ENCODE measurements at regions not wholly inside any gene's neighbourhood (a gene's known extent, or its start where the extent isn't known, plus 50 kb on each side); places are given as distances from the start of the nearest gene placed in this dataset.

GRCh38 chr7:153021542-153021941, 262.0 kb downstream of the ACTR3B start:
- H3K27ac ChIP-seq (ENCODE audit: low read depth, low read length), result no peak overlapping the region
- no peaks in the 10 kb centered on the region for H3K36me3 ChIP-seq (ENCODE audit: control insufficient read depth in 5 of 5, insufficient read depth in 5 of 5, low read length in 5 of 5)
- H3K4me3 ChIP-seq (ENCODE audit: low read depth in 1 of 5, low read length in 5 of 5), result no peak overlapping the region

DNA sequence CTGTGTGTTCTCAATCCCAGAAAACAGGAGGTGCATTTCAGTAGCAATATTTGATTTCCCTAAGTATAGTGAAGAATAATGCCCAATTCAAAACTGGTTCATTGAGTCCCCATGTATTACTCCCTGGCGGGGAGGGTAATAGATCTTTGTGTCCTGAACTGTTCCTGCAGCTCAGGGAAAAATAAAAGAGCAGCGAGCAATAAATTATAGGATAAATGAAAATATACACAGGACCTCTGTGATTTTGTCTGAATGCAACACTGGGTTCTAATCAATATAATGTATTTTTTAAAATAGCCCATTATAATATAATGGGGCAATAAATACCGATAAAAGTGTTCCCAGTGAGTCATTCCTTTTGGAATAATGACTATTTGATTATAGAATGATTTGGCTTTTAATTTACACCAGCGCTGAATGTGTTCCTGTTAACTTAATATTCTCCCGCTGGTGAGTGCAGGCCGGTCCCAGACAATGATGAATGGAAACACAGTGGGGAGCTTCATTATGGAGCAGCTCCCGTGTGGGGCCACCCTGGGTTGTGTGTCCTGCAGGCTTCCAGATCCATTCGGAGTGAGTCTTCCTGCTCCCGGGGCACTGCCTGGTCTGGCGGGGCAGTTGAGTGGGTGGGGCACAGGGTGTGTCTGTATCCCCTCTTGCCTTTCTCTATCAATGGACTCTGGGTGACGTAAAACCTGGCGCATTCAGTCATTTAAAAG, 263.1 kb downstream of the ACTR3B start:
- H3K9me3 ChIP-seq (ENCODE audit: control insufficient read depth in 5 of 5, low read length in 5 of 5), result peaks cover 0 to 4% (median 0%) of the 10 kb centered on the region in 5 donors
- H3K4me3 ChIP-seq (ENCODE audit: low read depth in 1 of 5, low read length in 5 of 5), result no peak overlapping the region
- no peak overlapping the region for H3K27ac ChIP-seq (ENCODE audit: low read depth, low read length)
- no peaks in the 10 kb centered on the region for H3K27me3 ChIP-seq (ENCODE audit: control insufficient read depth in 5 of 5, insufficient read depth in 4 of 5, low read length in 5 of 5)
- no peaks in the 10 kb centered on the region for H3K4me1 ChIP-seq (ENCODE audit: control insufficient read depth in 5 of 5, insufficient read depth in 5 of 5, low read length in 5 of 5)
- no peaks in the 10 kb centered on the region for H3K36me3 ChIP-seq (ENCODE audit: control insufficient read depth in 5 of 5, insufficient read depth in 5 of 5, low read length in 5 of 5)
- H3K9ac ChIP-seq (ENCODE audit: low read length in 5 of 5), result no peak overlapping the region

More at GRCh38 chr7:153021542-153021941, 262.0 kb downstream of the ACTR3B start:
- Histone ChIP-seq H3K9me3 (ENCODE audit: control insufficient read depth in 5 of 5, low read length in 5 of 5) (peaks cover 0 to 4% (median 0%) of the 10 kb centered on the region in 5 donors), H3K27me3 (ENCODE audit: control insufficient read depth in 5 of 5, insufficient read depth in 4 of 5, low read length in 5 of 5) (no peaks in the 10 kb centered on the region), H3K9ac (ENCODE audit: low read length in 5 of 5) (no peak overlapping the region), H3K4me1 (ENCODE audit: control insufficient read depth in 5 of 5, insufficient read depth in 5 of 5, low read length in 5 of 5) (no peaks in the 10 kb centered on the region)

DNA sequence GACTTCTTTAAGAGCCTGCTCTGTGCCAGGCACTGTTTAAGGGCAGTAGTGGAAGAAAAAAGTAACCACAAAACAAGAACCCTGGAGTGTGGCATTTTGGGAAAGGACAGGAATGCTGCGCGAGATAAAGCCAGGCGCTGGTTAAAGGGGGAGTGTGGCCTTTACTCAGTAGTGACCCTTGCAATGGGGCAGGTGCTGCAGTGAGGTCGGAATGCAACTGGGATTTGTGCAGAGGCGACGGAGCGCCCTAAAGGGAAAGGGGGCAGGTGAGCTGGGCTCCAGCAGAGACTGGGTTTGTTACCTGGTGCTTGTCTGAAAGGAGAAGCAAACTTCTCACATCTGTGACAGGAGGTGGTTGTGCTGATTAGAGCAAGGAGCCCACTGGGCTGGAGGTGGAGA, 263.6 kb downstream of the ACTR3B start:
- peaks cover 0 to 4% (median 0%) of the 10 kb centered on the region in 5 donors for H3K9me3 ChIP-seq (ENCODE audit: control insufficient read depth in 5 of 5, low read length in 5 of 5)
- H3K27me3 ChIP-seq (ENCODE audit: control insufficient read depth in 5 of 5, insufficient read depth in 4 of 5, low read length in 5 of 5), result no peaks in the 10 kb centered on the region
- H3K9ac ChIP-seq (ENCODE audit: low read length in 5 of 5), result no peak overlapping the region
- no peaks in the 10 kb centered on the region for H3K4me1 ChIP-seq (ENCODE audit: control insufficient read depth in 5 of 5, insufficient read depth in 5 of 5, low read length in 5 of 5)
- H3K36me3 ChIP-seq (ENCODE audit: control insufficient read depth in 5 of 5, insufficient read depth in 5 of 5, low read length in 5 of 5), result no peaks in the 10 kb centered on the region
- no peak overlapping the region for H3K27ac ChIP-seq (ENCODE audit: low read depth, low read length)
- H3K4me3 ChIP-seq (ENCODE audit: low read depth in 1 of 5, low read length in 5 of 5), result no peak overlapping the region

DNA sequence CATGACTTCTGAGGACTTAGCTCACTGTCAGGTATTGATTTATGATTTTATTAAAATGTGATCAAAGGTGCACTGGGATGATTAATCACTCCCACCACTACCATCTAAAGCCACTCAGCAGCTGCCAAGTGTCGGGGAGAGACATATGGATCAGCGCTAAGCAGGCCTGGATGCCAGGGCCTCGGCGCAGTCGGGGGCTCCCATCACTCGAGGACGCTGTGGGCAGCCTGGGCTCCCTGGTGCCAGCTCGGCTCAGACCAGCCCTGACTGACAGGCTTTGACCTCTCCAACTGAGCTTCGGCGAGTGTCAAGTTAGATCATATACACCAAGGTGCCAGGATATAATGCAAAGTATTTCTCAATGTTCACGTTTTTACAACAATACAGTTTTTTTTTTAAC, 267.7 kb downstream of the ACTR3B start:
- no peaks in the 10 kb centered on the region for H3K9me3 ChIP-seq (ENCODE audit: control insufficient read depth in 5 of 5, low read length in 5 of 5)
- H3K9ac ChIP-seq (ENCODE audit: low read length in 5 of 5), result no peak overlapping the region
- H3K27me3 ChIP-seq (ENCODE audit: control insufficient read depth in 5 of 5, insufficient read depth in 4 of 5, low read length in 5 of 5), result no peaks in the 10 kb centered on the region
- no peak overlapping the region for H3K4me3 ChIP-seq (ENCODE audit: low read depth in 1 of 5, low read length in 5 of 5)
- no peaks in the 10 kb centered on the region for H3K4me1 ChIP-seq (ENCODE audit: control insufficient read depth in 5 of 5, insufficient read depth in 5 of 5, low read length in 5 of 5)
- H3K36me3 ChIP-seq (ENCODE audit: control insufficient read depth in 5 of 5, insufficient read depth in 5 of 5, low read length in 5 of 5), result no peaks in the 10 kb centered on the region
- H3K27ac ChIP-seq (ENCODE audit: low read depth, low read length), result no peak overlapping the region

DNA sequence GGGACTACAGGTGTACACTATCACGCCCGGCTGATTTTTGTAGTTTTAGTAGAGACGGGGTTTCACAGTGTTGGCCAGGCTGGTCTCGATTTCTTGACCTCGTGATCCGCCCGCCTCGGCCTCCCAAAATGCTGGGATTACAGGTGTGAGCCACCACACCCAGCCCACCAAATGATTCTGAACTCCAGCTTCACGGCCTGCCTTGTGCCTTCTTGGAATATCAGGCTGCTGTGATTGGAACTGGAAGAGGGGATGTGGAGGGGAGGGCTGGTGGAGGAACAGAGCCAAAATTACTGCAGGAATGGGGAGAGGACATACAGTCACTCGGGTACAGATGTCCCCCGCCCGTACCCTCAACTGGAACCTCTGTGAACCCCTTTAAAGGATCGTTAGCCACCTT, 268.4 kb downstream of the ACTR3B start:
- H3K9ac ChIP-seq (ENCODE audit: low read length in 5 of 5), result no peak overlapping the region
- no peak overlapping the region for H3K4me3 ChIP-seq (ENCODE audit: low read depth in 1 of 5, low read length in 5 of 5)
- no peak overlapping the region for H3K27ac ChIP-seq (ENCODE audit: low read depth, low read length)
- H3K36me3 ChIP-seq (ENCODE audit: control insufficient read depth in 5 of 5, insufficient read depth in 5 of 5, low read length in 5 of 5), result no peaks in the 10 kb centered on the region
- no peaks in the 10 kb centered on the region for H3K9me3 ChIP-seq (ENCODE audit: control insufficient read depth in 5 of 5, low read length in 5 of 5)
- no peaks in the 10 kb centered on the region for H3K27me3 ChIP-seq (ENCODE audit: control insufficient read depth in 5 of 5, insufficient read depth in 4 of 5, low read length in 5 of 5)
- no peaks in the 10 kb centered on the region for H3K4me1 ChIP-seq (ENCODE audit: control insufficient read depth in 5 of 5, insufficient read depth in 5 of 5, low read length in 5 of 5)

GRCh38 chr7:153030976-153031375, 271.4 kb downstream of the ACTR3B start:
- no peak overlapping the region for H3K4me3 ChIP-seq (ENCODE audit: low read depth in 1 of 5, low read length in 5 of 5)
- H3K9ac ChIP-seq (ENCODE audit: low read length in 5 of 5), result no peak overlapping the region
- H3K27me3 ChIP-seq (ENCODE audit: control insufficient read depth in 5 of 5, insufficient read depth in 4 of 5, low read length in 5 of 5), result no peaks in the 10 kb centered on the region
- H3K4me1 ChIP-seq (ENCODE audit: control insufficient read depth in 5 of 5, insufficient read depth in 5 of 5, low read length in 5 of 5), result no peaks in the 10 kb centered on the region
- no peaks in the 10 kb centered on the region for H3K36me3 ChIP-seq (ENCODE audit: control insufficient read depth in 5 of 5, insufficient read depth in 5 of 5, low read length in 5 of 5)
- H3K27ac ChIP-seq (ENCODE audit: low read depth, low read length), result no peak overlapping the region
- no peaks in the 10 kb centered on the region for H3K9me3 ChIP-seq (ENCODE audit: control insufficient read depth in 5 of 5, low read length in 5 of 5)

DNA sequence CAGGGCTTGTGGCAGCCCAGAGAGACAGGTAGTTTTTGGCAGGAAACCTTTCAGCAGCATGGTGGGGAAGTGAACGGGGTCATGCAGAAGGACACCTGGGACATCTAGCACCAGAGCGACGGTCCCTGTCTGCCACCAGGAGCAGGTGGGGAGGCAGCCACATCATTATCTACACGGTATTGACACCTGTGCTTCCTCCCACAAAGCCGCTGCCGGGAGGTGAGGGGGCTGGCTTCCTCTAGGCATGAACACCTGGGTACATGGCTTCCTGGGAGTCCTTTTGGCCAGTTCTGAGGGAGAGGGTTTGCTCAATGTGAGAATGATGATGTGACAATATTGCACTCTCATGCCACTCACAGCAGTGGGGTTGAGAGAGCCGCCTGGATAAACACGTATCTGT, 275.2 kb downstream of the ACTR3B start:
- Histone ChIP-seq H3K27ac (ENCODE audit: low read depth, low read length) (no peak overlapping the region), H3K36me3 (ENCODE audit: control insufficient read depth in 5 of 5, insufficient read depth in 5 of 5, low read length in 5 of 5) (no peaks in the 10 kb centered on the region)

GRCh38 chr7:153036396-153037063, 277.0 kb downstream of the ACTR3B start:
- no peak overlapping the region for H3K9ac ChIP-seq (ENCODE audit: low read length in 5 of 5)
- no peaks in the 10 kb centered on the region for H3K27me3 ChIP-seq (ENCODE audit: control insufficient read depth in 5 of 5, insufficient read depth in 4 of 5, low read length in 5 of 5)
- H3K4me3 ChIP-seq (ENCODE audit: low read depth in 1 of 5, low read length in 5 of 5), result no peak overlapping the region
- H3K27ac ChIP-seq (ENCODE audit: low read depth, low read length), result no peak overlapping the region
- no peaks in the 10 kb centered on the region for H3K36me3 ChIP-seq (ENCODE audit: control insufficient read depth in 5 of 5, insufficient read depth in 5 of 5, low read length in 5 of 5)
- peaks cover 0 to 8% (median 2%) of the 10 kb centered on the region in 5 donors for H3K9me3 ChIP-seq (ENCODE audit: control insufficient read depth in 5 of 5, low read length in 5 of 5)
- no peaks in the 10 kb centered on the region for H3K4me1 ChIP-seq (ENCODE audit: control insufficient read depth in 5 of 5, insufficient read depth in 5 of 5, low read length in 5 of 5)

More for the DNA sequence above, 275.2 kb downstream of the ACTR3B start:
- peaks cover 0 to 6% (median 2%) of the 10 kb centered on the region in 5 donors for H3K9me3 ChIP-seq (ENCODE audit: control insufficient read depth in 5 of 5, low read length in 5 of 5)
- no peaks in the 10 kb centered on the region for H3K4me1 ChIP-seq (ENCODE audit: control insufficient read depth in 5 of 5, insufficient read depth in 5 of 5, low read length in 5 of 5)
- no peak overlapping the region for H3K4me3 ChIP-seq (ENCODE audit: low read depth in 1 of 5, low read length in 5 of 5)
- no peaks in the 10 kb centered on the region for H3K27me3 ChIP-seq (ENCODE audit: control insufficient read depth in 5 of 5, insufficient read depth in 4 of 5, low read length in 5 of 5)
- H3K9ac ChIP-seq (ENCODE audit: low read length in 5 of 5), result no peak overlapping the region

DNA sequence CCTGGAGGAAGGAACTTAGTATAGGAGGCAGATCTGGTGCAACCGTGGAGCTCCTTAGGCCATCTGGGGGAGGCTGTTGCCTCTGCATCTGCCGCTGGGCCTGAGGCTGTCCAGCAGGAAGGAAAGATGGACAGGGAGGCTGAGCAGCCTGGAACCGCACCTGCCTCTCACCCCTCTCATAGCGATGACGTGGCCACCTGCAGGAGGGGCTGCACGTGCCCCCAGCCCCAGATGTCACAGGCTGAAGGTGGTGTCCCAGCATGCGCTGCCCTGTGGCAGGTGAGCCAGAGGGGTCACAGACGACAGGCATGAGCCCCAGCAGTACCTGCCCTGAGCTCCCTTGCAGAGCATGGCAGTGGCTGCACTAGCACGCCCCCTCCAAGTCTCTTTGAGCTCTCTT, 283.9 kb downstream of the ACTR3B start:
- H3K4me3 ChIP-seq (ENCODE audit: low read depth in 1 of 5, low read length in 5 of 5), result no peak overlapping the region
- H3K27ac ChIP-seq (ENCODE audit: low read depth, low read length), result no peak overlapping the region
- no peaks in the 10 kb centered on the region for H3K4me1 ChIP-seq (ENCODE audit: control insufficient read depth in 5 of 5, insufficient read depth in 5 of 5, low read length in 5 of 5)
- peaks cover 0 to 10% (median 2%) of the 10 kb centered on the region in 5 donors for H3K9me3 ChIP-seq (ENCODE audit: control insufficient read depth in 5 of 5, low read length in 5 of 5)
- no peak overlapping the region for H3K9ac ChIP-seq (ENCODE audit: low read length in 5 of 5)
- H3K27me3 ChIP-seq (ENCODE audit: control insufficient read depth in 5 of 5, insufficient read depth in 4 of 5, low read length in 5 of 5), result peaks cover 0 to 2% (median 0%) of the 10 kb centered on the region in 5 donors
- no peaks in the 10 kb centered on the region for H3K36me3 ChIP-seq (ENCODE audit: control insufficient read depth in 5 of 5, insufficient read depth in 5 of 5, low read length in 5 of 5)

GRCh38 chr7:153044981-153045380, 285.4 kb downstream of the ACTR3B start:
- no peak overlapping the region for H3K9ac ChIP-seq (ENCODE audit: low read length in 5 of 5)
- H3K4me3 ChIP-seq (ENCODE audit: low read depth in 1 of 5, low read length in 5 of 5), result no peak overlapping the region
- H3K27ac ChIP-seq (ENCODE audit: low read depth, low read length), result no peak overlapping the region
- H3K27me3 ChIP-seq (ENCODE audit: control insufficient read depth in 5 of 5, insufficient read depth in 4 of 5, low read length in 5 of 5), result peaks cover 0 to 2% (median 0%) of the 10 kb centered on the region in 5 donors
- no peaks in the 10 kb centered on the region for H3K4me1 ChIP-seq (ENCODE audit: control insufficient read depth in 5 of 5, insufficient read depth in 5 of 5, low read length in 5 of 5)
- H3K9me3 ChIP-seq (ENCODE audit: control insufficient read depth in 5 of 5, low read length in 5 of 5), result peaks cover 0 to 7% (median 2%) of the 10 kb centered on the region in 5 donors
- no peaks in the 10 kb centered on the region for H3K36me3 ChIP-seq (ENCODE audit: control insufficient read depth in 5 of 5, insufficient read depth in 5 of 5, low read length in 5 of 5)
